SH-SY5Y (cell line): ENCODE measurements at regions not wholly inside any gene's neighbourhood (a gene's known extent, or its start where the extent isn't known, plus 50 kb on each side); places are given as distances from the start of the nearest gene placed in this dataset.

Source experiments
- GATA2 ChIP-seq: IDR thresholded peaks from 2 replicates; pipeline ENCODE4 v1.6.1; 2011; ENCODE audit warnings: mild to moderate bottlenecking, low read depth, low read length
- GATA3 ChIP-seq: IDR thresholded peaks from 2 replicates; pipeline ENCODE4 v1.6.1; 2011; ENCODE audit warnings: low read depth, mild to moderate bottlenecking, low read length, moderate library complexity

DNA sequence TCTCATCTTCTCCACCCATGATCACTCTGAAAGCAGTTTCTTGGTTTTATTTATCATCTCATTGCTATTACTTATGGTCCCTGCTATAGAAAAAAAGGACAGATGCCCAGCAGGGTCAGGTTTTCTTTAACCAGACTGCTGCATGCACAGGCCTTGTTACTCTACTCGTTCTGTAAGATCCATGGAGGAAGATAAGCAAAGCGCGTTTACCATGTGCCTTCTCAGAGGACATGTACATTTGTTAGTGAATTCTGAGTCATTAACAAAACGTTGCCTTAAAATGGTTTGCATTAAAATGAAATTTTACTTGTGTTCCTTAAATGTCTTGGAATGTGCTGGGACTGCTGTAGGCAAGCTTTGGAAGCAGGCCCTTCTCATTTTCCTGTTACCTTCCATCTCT, 657.3 kb upstream of the KCNMB2 start:
- TF ChIP-seq GATA3 (no peak), GATA2 (no peak)
